Sigmoid colon (tissue), 6 donors: ENCODE measurements at regions not wholly inside any gene's neighbourhood (a gene's known extent, or its start where the extent isn't known, plus 50 kb on each side); places are given as distances from the start of the nearest gene placed in this dataset.

Experiments used
- DNase-seq: peaks from one replicate; pipeline ENCODE4 v3.0.0-alpha.2; 2019
- H3K27ac ChIP-seq, 4 donors: fragments of 200-600 bp; sonication (generic); one replicate each; pipeline ENCODE4 v1.5.1; 2016 to 2019; ENCODE audit warnings: mild to moderate bottlenecking in 1 of 4
- H3K27me3 ChIP-seq, 3 donors: fragments of 200-600 bp; sonication (generic); one replicate each; pipeline ENCODE4 v1.5.1; 2019; ENCODE audit warnings: mild to moderate bottlenecking in 1 of 3
- H3K36me3 ChIP-seq, 4 donors: fragments of 200-600 bp; sonication (generic); one replicate each; pipeline ENCODE4 v1.5.1; 2016 to 2019
- H3K4me1 ChIP-seq, 4 donors: fragments of 200-600 bp; sonication (generic); one replicate each; pipeline ENCODE4 v1.5.1; 2017 to 2019
- H3K4me3 ChIP-seq, 4 donors: fragments of 200-600 bp; sonication (generic); one replicate each; pipeline ENCODE4 v1.5.1; 2017 to 2019; ENCODE audit warnings: mild to moderate bottlenecking in 2 of 4, moderate library complexity in 1 of 4
- H3K9me3 ChIP-seq, 4 donors: fragments of 200-600 bp in 3 of 4; sonication (generic) in 3 of 4; one replicate each; pipeline versions ENCODE4 v1.5.1 to v1.6.1; 2013 to 2019
- EP300 ChIP-seq, 4 donors: sonication (generic); formaldehyde crosslinking; IDR thresholded peaks; one replicate each; pipeline ENCODE4 v1.6.1; 2017; ENCODE audit warnings: antibody characterized with exemption in 4 of 4
- POLR2A ChIP-seq, 2 donors: fragments of 450-650 bp; IDR thresholded peaks; one replicate each; pipeline ENCODE4 v1.6.1; 2016; ENCODE audit warnings: antibody characterized with exemption in 2 of 2, mild to moderate bottlenecking in 2 of 2, moderate library complexity in 2 of 2
- POLR2AphosphoS5 ChIP-seq, 4 donors: sonication (generic); formaldehyde crosslinking; IDR thresholded peaks; one replicate each; pipeline ENCODE4 v1.6.1; 2017; ENCODE audit warnings: antibody characterized with exemption in 4 of 4
- WGBS, 2 donors: extraction: QIAGEN DNeasy Blood & Tissue Kit; methylation state at CpG; one replicate each; pipeline ENCODE4 v1.1.7; 2013; 5-methylcytosine and 5-hydroxymethylcytosine counted together
- intact Hi-C: fragments of 100-400 bp; cut with DNase I; formaldehyde crosslinking; loops from one replicate; pipeline ENCODE4 v1.15.1; 2023
- TF ChIP-seq, protein P1 (sequence below), 4 experiments: fragments of 450-650 bp in 3 of 4; fragments of 200-600 bp in 1 of 4; IDR thresholded peaks; one replicate each; pipeline ENCODE4 v1.5.1; 2016 to 2019; ENCODE audit warnings: antibody characterized with exemption in 4 of 4, mild to moderate bottlenecking in 3 of 4, moderate library complexity in 2 of 4
- donor health status: healthy with polysubstance abuse.
- donor health status: healthy.

DNA sequence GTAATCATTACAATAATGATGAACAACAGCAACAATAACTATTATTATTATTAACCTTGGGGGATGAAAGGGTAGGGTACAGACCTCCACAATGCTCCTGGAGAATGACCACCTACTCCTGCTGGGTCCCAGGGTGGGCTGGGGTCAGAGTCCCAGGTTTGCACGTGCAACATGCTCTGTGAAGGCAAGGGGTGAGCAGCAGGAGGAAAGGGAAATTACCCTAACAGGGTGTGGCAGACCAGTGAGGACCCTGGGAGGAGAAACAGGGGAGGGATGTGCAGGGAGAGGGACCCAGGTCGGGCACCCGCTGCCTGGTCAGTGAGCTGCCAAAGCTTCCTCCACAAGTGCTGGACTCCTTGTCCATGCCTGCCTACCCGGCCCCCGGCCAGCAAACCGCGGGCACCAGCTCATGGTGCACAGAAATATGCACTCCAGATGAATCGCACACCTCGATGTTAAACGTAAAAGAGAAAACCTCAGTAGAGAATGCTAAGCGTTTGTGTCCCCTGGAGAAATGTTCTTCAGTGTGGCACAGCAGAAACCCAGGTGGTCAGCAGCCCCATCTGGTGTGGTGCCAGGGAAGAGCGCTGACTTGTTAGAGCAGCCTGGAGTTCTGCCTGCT is 767.1 kb downstream of the KCNJ18 start:
- H3K4me3 ChIP-seq: no peak overlapping the region
- H3K4me1 ChIP-seq: no peaks in the 10 kb centered on the region
- peaks cover 0 to 5% (median 0%) of the 10 kb centered on the region in 4 donors for H3K9me3 ChIP-seq
- 82 to 86% methylated on average over 12 of the region's 12 CpGs for WGBS, 2 donors
- no peak overlapping the region for H3K27ac ChIP-seq
- DNase-seq: no peak
- TF ChIP-seq EP300 (IDR thresholded peaks at IDR 0.05) (no peak), POLR2AphosphoS5 (IDR thresholded peaks at IDR 0.05) (no peak), POLR2A (IDR thresholded peaks at IDR 0.05) (no peak)
- TF ChIP-seq, protein P1, sequence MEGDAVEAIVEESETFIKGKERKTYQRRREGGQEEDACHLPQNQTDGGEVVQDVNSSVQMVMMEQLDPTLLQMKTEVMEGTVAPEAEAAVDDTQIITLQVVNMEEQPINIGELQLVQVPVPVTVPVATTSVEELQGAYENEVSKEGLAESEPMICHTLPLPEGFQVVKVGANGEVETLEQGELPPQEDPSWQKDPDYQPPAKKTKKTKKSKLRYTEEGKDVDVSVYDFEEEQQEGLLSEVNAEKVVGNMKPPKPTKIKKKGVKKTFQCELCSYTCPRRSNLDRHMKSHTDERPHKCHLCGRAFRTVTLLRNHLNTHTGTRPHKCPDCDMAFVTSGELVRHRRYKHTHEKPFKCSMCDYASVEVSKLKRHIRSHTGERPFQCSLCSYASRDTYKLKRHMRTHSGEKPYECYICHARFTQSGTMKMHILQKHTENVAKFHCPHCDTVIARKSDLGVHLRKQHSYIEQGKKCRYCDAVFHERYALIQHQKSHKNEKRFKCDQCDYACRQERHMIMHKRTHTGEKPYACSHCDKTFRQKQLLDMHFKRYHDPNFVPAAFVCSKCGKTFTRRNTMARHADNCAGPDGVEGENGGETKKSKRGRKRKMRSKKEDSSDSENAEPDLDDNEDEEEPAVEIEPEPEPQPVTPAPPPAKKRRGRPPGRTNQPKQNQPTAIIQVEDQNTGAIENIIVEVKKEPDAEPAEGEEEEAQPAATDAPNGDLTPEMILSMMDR (IDR thresholded peaks at IDR 0.05): no peak
- H3K27me3 ChIP-seq: no peaks in the 10 kb centered on the region
- intact Hi-C loops: no loop called here
- no peaks in the 10 kb centered on the region for H3K36me3 ChIP-seq

DNA sequence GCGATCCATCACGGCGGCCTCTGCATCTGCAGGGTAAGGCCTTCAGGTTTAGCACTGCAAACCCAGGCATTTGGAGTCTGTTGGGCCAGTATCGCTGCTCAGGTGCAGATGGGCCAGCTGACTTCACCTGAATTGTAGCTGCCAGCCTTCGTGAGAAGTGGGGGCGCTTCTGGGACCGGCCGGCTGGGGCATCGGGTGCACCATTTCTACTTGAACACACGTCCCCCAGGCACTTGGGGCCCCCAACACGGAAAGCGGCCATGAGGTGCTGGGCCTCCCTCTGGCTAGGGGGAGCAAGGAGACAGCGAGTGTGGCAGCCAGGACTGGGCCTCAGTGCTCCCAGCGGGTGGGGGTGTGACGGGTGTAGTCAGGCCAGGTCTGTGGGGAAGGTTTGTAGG is 767.6 kb downstream of the KCNJ18 start:
- no peak overlapping the region for H3K27ac ChIP-seq
- peaks cover 0 to 5% (median 0%) of the 10 kb centered on the region in 4 donors for H3K9me3 ChIP-seq
- H3K4me1 ChIP-seq: no peaks in the 10 kb centered on the region
- no peak for DNase-seq
- no peak overlapping the region for H3K4me3 ChIP-seq
- intact Hi-C loops: no loop called here
- H3K27me3 ChIP-seq: no peaks in the 10 kb centered on the region
- H3K36me3 ChIP-seq: no peaks in the 10 kb centered on the region
- no peak for TF ChIP-seq EP300 (IDR thresholded peaks at IDR 0.05)
- WGBS, 2 donors: 85 to 89% methylated on average over 15 of the region's 15 CpGs

DNA sequence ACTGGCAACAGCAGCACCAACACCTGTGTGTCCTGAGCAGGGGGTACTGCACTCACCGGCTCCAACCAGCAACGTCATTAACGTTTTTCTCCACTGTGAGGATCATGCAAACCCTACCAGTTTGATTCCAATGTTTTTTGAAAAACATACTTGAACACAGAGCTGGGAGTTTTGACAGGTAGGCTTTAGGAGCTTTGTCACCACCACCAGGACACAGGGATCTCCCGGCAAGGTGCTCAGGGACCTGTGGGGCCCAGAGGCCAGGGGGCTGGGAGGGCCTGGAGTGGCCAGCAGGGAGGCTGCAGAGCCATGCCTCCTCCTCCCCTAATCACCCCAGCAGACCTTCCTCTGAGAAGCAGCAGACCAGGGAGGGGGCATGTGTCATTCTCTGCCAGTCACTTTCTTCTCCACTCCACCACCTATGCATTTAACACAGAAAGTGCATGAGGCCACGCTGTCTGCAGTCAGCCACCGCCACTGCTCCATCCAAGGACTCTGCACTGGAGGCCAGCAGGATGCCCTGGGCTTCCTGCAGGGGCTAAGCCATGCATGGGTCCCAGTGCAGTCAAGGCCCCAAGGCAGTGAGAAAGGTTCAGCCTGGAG is 768.2 kb downstream of the KCNJ18 start:
- Histone ChIP-seq H3K27ac (no peak overlapping the region), H3K4me1 (no peaks in the 10 kb centered on the region), H3K36me3 (no peaks in the 10 kb centered on the region), H3K9me3 (peaks cover 0 to 5% (median 0%) of the 10 kb centered on the region in 4 donors), H3K4me3 (no peak overlapping the region), H3K27me3 (no peaks in the 10 kb centered on the region)
- 69 to 74% methylated on average over 6 of the region's 6 CpGs for WGBS, 2 donors
- intact Hi-C loops: no loop called here
- DNase-seq: no peak
- TF ChIP-seq POLR2AphosphoS5 (IDR thresholded peaks at IDR 0.05) (no peak), POLR2A (IDR thresholded peaks at IDR 0.05) (no peak), EP300 (IDR thresholded peaks at IDR 0.05) (no peak)
- TF ChIP-seq, protein P1 (IDR thresholded peaks at IDR 0.05): no peak

DNA sequence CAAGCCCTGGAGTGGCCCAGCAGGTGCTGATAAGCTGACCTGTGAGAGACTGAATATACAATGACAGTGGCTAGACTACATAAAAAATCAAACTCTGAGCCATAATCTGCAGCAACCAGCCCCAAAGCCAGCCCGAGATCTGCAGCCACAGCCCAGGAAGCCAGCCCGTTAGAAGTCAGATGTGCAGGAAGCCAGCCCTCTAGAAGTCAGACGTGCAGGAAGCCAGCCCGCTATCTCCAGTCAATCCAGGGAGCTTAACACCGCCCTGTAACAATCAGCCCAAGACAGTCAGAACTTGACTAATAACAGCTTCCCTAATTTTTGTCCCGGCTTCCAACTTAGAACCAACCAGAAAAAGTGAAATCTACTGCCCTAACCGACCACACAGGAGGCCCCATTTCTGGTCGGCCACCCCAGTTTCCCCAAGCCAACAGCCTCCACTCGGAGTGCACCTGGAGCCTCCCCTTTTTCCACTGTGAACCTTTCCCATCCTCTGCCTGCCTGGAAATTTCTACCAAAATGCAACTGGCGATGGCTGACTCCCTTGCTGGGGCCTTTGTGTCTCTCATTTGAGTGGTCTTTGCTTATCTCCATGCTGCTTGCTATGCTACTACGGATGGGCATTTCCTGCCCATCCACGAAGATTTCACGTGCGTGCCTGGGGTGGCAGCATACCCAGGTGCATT is 769.3 kb downstream of the KCNJ18 start:
- no peak for TF ChIP-seq POLR2AphosphoS5 (IDR thresholded peaks at IDR 0.05)
- no peak for TF ChIP-seq EP300 (IDR thresholded peaks at IDR 0.05)
- TF ChIP-seq, protein P1 (IDR thresholded peaks at IDR 0.05): no peak
- TF ChIP-seq POLR2A (IDR thresholded peaks at IDR 0.05): no peak
- H3K36me3 ChIP-seq: no peaks in the 10 kb centered on the region

DNA sequence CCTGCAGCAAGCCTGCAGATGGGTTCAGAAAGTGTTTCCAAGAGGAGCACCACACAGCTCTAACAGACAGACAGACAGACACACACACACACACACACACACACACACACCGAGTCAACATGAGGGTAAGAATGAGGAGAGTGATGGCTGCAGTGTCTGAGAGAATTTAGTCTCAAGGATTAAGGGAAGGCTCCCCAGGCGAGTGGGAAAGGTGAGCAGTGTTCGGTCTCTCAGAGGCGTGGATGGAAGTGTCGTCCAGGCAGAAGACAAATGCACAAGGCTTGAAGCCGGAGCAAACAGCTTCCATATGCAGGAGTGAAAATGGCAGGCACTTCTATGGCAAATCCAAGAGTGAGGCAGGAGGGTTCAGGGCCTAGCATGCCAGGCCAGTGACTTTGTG is 770.1 kb downstream of the KCNJ18 start:
- Histone ChIP-seq H3K36me3 (no peaks in the 10 kb centered on the region), H3K27ac (no peak overlapping the region), H3K4me3 (no peak overlapping the region), H3K9me3 (peaks cover 0 to 5% (median 0%) of the 10 kb centered on the region in 4 donors), H3K4me1 (no peaks in the 10 kb centered on the region), H3K27me3 (no peaks in the 10 kb centered on the region)
- no peak for DNase-seq
- WGBS, 2 donors: 80 to 83% methylated on average over 6 of the region's 6 CpGs
- TF ChIP-seq EP300 (IDR thresholded peaks at IDR 0.05): no peak
- intact Hi-C loops: no loop called here

More for the DNA sequence above, 769.3 kb downstream of the KCNJ18 start:
- intact Hi-C loops: no loop called here
- WGBS, 2 donors: 84 to 85% methylated on average over 14 of the region's 14 CpGs
- Histone ChIP-seq H3K27ac (no peak overlapping the region), H3K4me3 (no peak overlapping the region), H3K9me3 (peaks cover 0 to 5% (median 0%) of the 10 kb centered on the region in 4 donors), H3K4me1 (no peaks in the 10 kb centered on the region), H3K27me3 (no peaks in the 10 kb centered on the region)
- DNase-seq: no peak
